Ishikawa (cell line): ENCODE measurements at regions not wholly inside any gene's neighbourhood (a gene's known extent, or its start where the extent isn't known, plus 50 kb on each side); places are given as distances from the start of the nearest gene placed in this dataset.

Experiments used
- CEBPB ChIP-seq: IDR thresholded peaks from 2 replicates; pipeline ENCODE4 v1.6.1; 2012
- CREB1 ChIP-seq: IDR thresholded peaks from 2 replicates; pipeline ENCODE4 v1.6.1; 2012; ENCODE audit warnings: low read depth
- EGR1 ChIP-seq: IDR thresholded peaks from 2 replicates; pipeline ENCODE4 v1.6.1; 2012
- EP300 ChIP-seq: IDR thresholded peaks from 2 replicates; pipeline ENCODE4 v1.6.1; 2012; ENCODE audit warnings: borderline replicate concordance
- FOXM1 ChIP-seq: IDR thresholded peaks from 2 replicates; pipeline ENCODE4 v1.6.1; 2012; ENCODE audit warnings: low read depth, borderline replicate concordance
- NFIC ChIP-seq: IDR thresholded peaks from 2 replicates; pipeline ENCODE4 v1.6.1; 2012
- RAD21 ChIP-seq: IDR thresholded peaks from 2 replicates; pipeline ENCODE4 v1.6.1; 2012; ENCODE audit warnings: low read depth
- TAF1 ChIP-seq: IDR thresholded peaks from 2 replicates; pipeline ENCODE4 v1.6.1; 2012; ENCODE audit warnings: low read depth, mild to moderate bottlenecking
- TCF12 ChIP-seq: IDR thresholded peaks from 2 replicates; pipeline ENCODE4 v1.6.1; 2012; ENCODE audit warnings: low read depth
- TEAD4 ChIP-seq: IDR thresholded peaks from 2 replicates; pipeline ENCODE4 v1.6.1; 2012
- YY1 ChIP-seq: IDR thresholded peaks from 2 replicates; pipeline ENCODE4 v1.6.1; 2012; ENCODE audit warnings: low read depth
- ZBTB7A ChIP-seq: IDR thresholded peaks from 2 replicates; pipeline ENCODE4 v1.6.1; 2012; ENCODE audit warnings: low read depth
- TF ChIP-seq, protein P1 (sequence below): IDR thresholded peaks from 2 replicates; pipeline ENCODE4 v1.6.1; 2012; ENCODE audit warnings: low read depth, mild to moderate bottlenecking
- TF ChIP-seq, protein P2 (sequence below): IDR thresholded peaks from 2 replicates; pipeline ENCODE4 v1.6.1; 2012
- TF ChIP-seq, protein P3 (sequence below): IDR thresholded peaks from 2 replicates; pipeline ENCODE4 v1.6.1; 2012

GRCh38 chr10:130242513-130242912 is 106.3 kb downstream of the GLRX3 start:
- TF ChIP-seq NFIC = no peak
- TF ChIP-seq FOXM1 = no peak
- TF ChIP-seq, protein P1, sequence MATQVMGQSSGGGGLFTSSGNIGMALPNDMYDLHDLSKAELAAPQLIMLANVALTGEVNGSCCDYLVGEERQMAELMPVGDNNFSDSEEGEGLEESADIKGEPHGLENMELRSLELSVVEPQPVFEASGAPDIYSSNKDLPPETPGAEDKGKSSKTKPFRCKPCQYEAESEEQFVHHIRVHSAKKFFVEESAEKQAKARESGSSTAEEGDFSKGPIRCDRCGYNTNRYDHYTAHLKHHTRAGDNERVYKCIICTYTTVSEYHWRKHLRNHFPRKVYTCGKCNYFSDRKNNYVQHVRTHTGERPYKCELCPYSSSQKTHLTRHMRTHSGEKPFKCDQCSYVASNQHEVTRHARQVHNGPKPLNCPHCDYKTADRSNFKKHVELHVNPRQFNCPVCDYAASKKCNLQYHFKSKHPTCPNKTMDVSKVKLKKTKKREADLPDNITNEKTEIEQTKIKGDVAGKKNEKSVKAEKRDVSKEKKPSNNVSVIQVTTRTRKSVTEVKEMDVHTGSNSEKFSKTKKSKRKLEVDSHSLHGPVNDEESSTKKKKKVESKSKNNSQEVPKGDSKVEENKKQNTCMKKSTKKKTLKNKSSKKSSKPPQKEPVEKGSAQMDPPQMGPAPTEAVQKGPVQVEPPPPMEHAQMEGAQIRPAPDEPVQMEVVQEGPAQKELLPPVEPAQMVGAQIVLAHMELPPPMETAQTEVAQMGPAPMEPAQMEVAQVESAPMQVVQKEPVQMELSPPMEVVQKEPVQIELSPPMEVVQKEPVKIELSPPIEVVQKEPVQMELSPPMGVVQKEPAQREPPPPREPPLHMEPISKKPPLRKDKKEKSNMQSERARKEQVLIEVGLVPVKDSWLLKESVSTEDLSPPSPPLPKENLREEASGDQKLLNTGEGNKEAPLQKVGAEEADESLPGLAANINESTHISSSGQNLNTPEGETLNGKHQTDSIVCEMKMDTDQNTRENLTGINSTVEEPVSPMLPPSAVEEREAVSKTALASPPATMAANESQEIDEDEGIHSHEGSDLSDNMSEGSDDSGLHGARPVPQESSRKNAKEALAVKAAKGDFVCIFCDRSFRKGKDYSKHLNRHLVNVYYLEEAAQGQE = no peak
- TF ChIP-seq, protein P2, sequence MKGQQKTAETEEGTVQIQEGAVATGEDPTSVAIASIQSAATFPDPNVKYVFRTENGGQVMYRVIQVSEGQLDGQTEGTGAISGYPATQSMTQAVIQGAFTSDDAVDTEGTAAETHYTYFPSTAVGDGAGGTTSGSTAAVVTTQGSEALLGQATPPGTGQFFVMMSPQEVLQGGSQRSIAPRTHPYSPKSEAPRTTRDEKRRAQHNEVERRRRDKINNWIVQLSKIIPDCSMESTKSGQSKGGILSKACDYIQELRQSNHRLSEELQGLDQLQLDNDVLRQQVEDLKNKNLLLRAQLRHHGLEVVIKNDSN = no peak

DNA sequence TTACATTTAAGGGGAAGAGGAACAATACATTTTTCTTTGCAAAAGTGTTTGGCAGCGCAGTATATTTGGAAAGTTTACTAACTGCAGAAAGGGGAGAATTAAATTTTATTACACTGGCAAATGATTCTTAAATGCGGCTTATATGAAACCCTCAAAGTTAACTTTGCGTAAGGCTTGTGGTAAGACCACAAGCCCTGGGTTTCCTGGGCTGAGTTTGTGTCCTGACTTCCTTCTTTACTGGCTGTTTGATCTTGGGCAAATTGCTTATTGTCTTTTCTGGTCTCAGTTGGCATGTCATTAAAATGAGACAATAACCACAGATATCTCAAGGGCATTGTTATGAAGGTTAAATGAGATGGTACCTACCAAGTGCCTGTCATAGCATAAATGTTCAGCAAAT is 106.8 kb downstream of the GLRX3 start:
- TF ChIP-seq EGR1 (no peak), CEBPB (no peak), CREB1 (no peak), TAF1 (no peak), EP300 (no peak), ZBTB7A (no peak), TEAD4 (no peak), FOXM1 (no peak), NFIC (no peak), TCF12 (no peak), RAD21 (no peak), YY1 (no peak)
- TF ChIP-seq, protein P1 = no peak
- TF ChIP-seq, protein P3, sequence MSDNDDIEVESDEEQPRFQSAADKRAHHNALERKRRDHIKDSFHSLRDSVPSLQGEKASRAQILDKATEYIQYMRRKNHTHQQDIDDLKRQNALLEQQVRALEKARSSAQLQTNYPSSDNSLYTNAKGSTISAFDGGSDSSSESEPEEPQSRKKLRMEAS = no peak
- TF ChIP-seq, protein P2 = no peak

- TF ChIP-seq, protein P2 = no peak
- TF ChIP-seq TCF12 = no peak
- TF ChIP-seq TEAD4 = no peak
- TF ChIP-seq, protein P3 = no peak
- TF ChIP-seq ZBTB7A = no peak
- no peak for TF ChIP-seq EP300
- TF ChIP-seq EGR1 = no peak
- TF ChIP-seq TAF1 = no peak
- TF ChIP-seq FOXM1 = no peak
Observed at GRCh38 chr10:130244031-130244927, 108.1 kb downstream of the GLRX3 start.

DNA sequence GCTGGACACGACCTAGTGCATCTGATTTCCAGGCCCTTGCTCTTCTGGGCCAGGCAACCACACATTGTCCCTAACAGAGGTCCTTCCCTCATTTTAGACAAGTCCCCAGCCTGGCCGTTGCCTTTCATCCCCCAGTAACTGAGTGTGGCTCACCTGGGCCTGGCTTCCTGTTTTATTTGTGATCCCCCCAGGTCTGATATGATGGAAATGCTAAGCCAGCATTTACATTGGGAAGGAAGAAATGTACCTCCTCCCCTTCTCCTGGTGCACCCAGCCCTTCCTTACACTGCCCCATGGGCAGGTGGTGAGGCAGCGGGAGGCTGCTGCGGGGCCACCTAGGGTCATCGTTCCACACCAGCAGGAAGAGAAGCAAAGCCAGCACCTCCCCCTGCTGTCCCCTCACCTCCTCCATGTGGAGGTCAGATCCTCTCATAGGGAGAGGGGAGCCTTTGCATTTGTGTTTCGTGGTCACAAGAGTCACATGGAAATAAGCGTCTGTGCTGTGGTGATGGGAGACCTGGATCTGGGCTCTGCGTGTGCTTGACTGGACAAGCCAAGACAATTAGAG is 108.8 kb downstream of the GLRX3 start:
- TF ChIP-seq TAF1 (no peak), ZBTB7A (no peak), YY1 (no peak), CEBPB (no peak), TEAD4 (no peak), EP300 (no peak), EGR1 (no peak), TCF12 (no peak), NFIC (no peak), CREB1 (no peak), RAD21 (no peak), FOXM1 (no peak)
- TF ChIP-seq, protein P3 = no peak
- TF ChIP-seq, protein P2 = no peak
- TF ChIP-seq, protein P1 = no peak
